ENCODE measurements at regions not wholly inside any gene's neighbourhood (a gene's known extent, or its start where the extent isn't known, plus 50 kb on each side); places are given as distances from the start of the nearest gene placed in this dataset.
"Not testable (repeated sequence)": the region's sequence is repeated elsewhere in the genome, so short reads cannot be mapped to it uniquely, and the experiment has no call there.

DNA sequence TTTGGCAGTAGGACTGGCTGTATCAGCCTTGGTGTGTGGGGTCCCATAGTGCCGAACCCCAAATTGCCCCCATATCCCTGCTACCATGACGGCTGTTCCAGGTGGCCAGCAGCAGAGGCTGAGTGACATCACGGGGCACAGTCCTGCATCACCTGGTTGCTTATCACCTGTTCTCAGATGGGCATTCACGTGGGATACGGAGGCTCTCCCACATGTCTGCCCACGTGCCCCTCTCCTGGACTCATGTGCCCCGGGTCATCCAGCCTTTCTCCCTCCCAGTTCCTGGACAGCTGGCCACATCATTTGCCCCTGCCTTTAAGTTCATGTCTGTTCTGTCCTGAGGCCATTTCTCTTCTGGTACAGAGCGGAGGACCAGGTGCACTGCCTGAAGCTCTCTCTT, 431.0 kb upstream of the B3GAT1 start:
- DNase-seq (ENCODE audit: low spot score), result no peak
- in situ Hi-C loops (cut with MboI; ENCODE audit: low sequenced_read_pairs, unreplicated experiment), result no loop called here
- TF ChIP-seq, protein P1, sequence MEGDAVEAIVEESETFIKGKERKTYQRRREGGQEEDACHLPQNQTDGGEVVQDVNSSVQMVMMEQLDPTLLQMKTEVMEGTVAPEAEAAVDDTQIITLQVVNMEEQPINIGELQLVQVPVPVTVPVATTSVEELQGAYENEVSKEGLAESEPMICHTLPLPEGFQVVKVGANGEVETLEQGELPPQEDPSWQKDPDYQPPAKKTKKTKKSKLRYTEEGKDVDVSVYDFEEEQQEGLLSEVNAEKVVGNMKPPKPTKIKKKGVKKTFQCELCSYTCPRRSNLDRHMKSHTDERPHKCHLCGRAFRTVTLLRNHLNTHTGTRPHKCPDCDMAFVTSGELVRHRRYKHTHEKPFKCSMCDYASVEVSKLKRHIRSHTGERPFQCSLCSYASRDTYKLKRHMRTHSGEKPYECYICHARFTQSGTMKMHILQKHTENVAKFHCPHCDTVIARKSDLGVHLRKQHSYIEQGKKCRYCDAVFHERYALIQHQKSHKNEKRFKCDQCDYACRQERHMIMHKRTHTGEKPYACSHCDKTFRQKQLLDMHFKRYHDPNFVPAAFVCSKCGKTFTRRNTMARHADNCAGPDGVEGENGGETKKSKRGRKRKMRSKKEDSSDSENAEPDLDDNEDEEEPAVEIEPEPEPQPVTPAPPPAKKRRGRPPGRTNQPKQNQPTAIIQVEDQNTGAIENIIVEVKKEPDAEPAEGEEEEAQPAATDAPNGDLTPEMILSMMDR (IDR thresholded peaks at IDR 0.05; ENCODE audit: borderline replicate concordance, control extremely low read depth, extremely low read depth, insufficient read depth, missing control alignments), result no peak

- no peak for DNase-seq (ENCODE audit: low spot score)
- TF ChIP-seq, protein P1 (IDR thresholded peaks at IDR 0.05; ENCODE audit: borderline replicate concordance, control extremely low read depth, extremely low read depth, insufficient read depth, missing control alignments), result no peak
- in situ Hi-C loops (cut with MboI; ENCODE audit: low sequenced_read_pairs, unreplicated experiment), result no loop called here
Observed at GRCh38 chr11:134841972-134842371, 429.9 kb upstream of the B3GAT1 start.

GRCh38 chr11:134841411-134841810, 429.4 kb upstream of the B3GAT1 start:
- DNase-seq (ENCODE audit: low spot score), result no peak
- in situ Hi-C loops (cut with MboI; ENCODE audit: low sequenced_read_pairs, unreplicated experiment), result no loop called here
- TF ChIP-seq, protein P1 (IDR thresholded peaks at IDR 0.05; ENCODE audit: borderline replicate concordance, control extremely low read depth, extremely low read depth, insufficient read depth, missing control alignments), result no peak

DNA sequence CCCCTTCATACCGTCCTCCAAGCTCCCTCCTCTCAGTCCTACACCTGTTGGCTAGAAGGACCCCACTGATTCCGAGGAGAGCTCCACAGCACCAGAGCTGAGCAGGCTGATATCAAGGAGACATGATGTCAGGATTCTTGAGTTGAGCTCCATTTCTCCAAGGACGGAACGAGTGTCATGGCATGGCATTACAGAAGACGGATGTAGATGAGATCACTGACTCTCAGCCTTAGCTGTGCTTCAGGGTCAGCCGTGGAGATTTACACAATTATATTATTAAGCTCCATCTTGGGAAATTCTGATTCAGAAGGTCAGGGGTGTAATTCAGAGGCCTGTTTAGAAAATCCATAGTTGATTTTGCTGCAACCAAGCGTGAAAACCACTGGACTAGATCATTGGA, 428.9 kb upstream of the B3GAT1 start:
- in situ Hi-C loops (cut with MboI; ENCODE audit: low sequenced_read_pairs, unreplicated experiment), result no loop called here
- TF ChIP-seq, protein P1 (IDR thresholded peaks at IDR 0.05; ENCODE audit: borderline replicate concordance, control extremely low read depth, extremely low read depth, insufficient read depth, missing control alignments), result no peak
- DNase-seq (ENCODE audit: low spot score), result no peak

DNA sequence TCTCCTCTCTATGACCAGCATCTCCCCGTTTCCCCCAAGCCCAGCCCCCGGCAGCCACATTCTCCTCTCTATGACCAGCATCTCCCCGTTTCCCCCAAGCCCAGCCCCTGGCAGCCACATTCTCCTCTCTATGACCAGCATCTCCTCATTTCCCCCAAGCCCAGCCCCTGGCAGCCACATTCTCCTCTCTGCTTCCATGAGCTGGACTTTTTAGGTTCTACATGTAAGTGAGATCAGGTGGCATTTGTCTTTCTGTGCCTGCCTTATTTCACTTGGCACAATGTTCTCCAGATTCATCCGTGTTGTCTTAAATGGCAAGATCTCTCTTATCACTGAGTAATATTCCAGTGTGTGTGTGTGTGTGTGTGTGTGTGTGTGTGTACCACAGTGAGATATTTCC, 428.1 kb upstream of the B3GAT1 start:
- in situ Hi-C loops (cut with MboI; ENCODE audit: low sequenced_read_pairs, unreplicated experiment); DNase-seq (ENCODE audit: low spot score): not testable (repeated sequence)

DNA sequence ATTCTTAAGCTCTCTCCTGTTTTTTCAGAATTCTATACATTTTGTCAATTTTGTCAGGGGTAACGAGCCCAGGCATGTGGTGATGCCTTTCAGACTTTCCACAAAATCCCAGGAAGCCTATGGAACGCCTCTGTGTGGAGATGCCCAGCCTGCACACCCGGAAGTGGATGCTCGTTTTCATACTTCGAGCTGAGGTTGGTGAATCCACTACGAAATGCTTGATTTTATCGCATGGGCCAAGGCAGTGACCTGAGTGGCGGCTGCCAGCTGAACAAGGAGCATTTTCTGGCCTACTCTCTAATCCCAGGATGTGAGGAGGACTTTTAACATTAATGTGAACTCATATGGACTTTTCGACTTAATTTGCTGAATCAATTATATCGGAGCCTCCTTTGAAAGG, 426.7 kb upstream of the B3GAT1 start:
- in situ Hi-C loops (cut with MboI; ENCODE audit: low sequenced_read_pairs, unreplicated experiment), result no loop called here
- TF ChIP-seq, protein P1 (IDR thresholded peaks at IDR 0.05; ENCODE audit: borderline replicate concordance, control extremely low read depth, extremely low read depth, insufficient read depth, missing control alignments), result no peak
- DNase-seq (ENCODE audit: low spot score), result no peak

- TF ChIP-seq, protein P1 (IDR thresholded peaks at IDR 0.05; ENCODE audit: borderline replicate concordance, control extremely low read depth, extremely low read depth, insufficient read depth, missing control alignments), result no peak
- DNase-seq (ENCODE audit: low spot score), result no peak
- in situ Hi-C loops (cut with MboI; ENCODE audit: low sequenced_read_pairs, unreplicated experiment), result no loop called here
Observed at GRCh38 chr11:134837887-134838232, 425.8 kb upstream of the B3GAT1 start.

All from GM13976 (cell line).